Suprapubic skin (tissue), 4 donors: ENCODE measurements at regions not wholly inside any gene's neighbourhood (a gene's known extent, or its start where the extent isn't known, plus 50 kb on each side); places are given as distances from the start of the nearest gene placed in this dataset.

ENCODE experiments used
- EP300 ChIP-seq: sonication (generic); formaldehyde crosslinking; IDR thresholded peaks from one replicate; pipeline ENCODE4 v1.6.1; 2017; ENCODE audit warnings: antibody characterized with exemption
- POLR2A ChIP-seq, 2 donors: fragments of 450-650 bp; IDR thresholded peaks; one replicate each; pipeline ENCODE4 v1.6.1; 2017; ENCODE audit warnings: antibody characterized with exemption in 2 of 2, mild to moderate bottlenecking in 2 of 2, moderate library complexity in 2 of 2
- POLR2AphosphoS5 ChIP-seq, 3 donors: sonication (generic); formaldehyde crosslinking; IDR thresholded peaks; one replicate each; pipeline ENCODE4 v1.6.1; 2017; ENCODE audit warnings: antibody characterized with exemption in 3 of 3
- TF ChIP-seq, protein P1 (sequence below), 2 donors: fragments of 200-600 bp in 1 of 2; fragments of 450-650 bp in 1 of 2; sonication (generic) in 1 of 2; IDR thresholded peaks; one replicate each; pipeline ENCODE4 v1.5.1; 2016 to 2019; ENCODE audit warnings: antibody characterized with exemption in 2 of 2, mild to moderate bottlenecking in 1 of 2, moderate library complexity in 1 of 2

DNA sequence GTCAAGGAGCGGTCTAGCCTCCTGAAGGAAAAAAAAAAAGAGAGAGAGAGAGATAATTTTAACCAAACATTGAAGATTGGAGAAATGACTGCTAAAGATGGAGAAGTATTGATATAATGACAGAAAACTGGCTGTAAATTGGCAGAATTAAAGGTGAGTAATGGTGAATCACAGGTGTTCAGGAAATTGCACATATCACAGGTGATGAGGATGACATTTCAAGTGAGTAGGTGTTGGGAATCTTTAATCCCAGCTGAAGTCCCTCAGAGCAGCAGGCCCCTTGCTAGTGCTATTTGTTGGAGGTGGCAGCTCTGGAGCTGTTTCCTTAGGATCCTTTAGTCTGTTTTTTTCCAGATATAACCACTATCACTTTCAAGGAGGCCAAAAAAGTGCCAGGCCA is 678.4 kb upstream of the VRK2 start:
- TF ChIP-seq POLR2A (IDR thresholded peaks at IDR 0.05) (no peak), POLR2AphosphoS5 (IDR thresholded peaks at IDR 0.05) (no peak), EP300 (no peak)
- TF ChIP-seq, protein P1, sequence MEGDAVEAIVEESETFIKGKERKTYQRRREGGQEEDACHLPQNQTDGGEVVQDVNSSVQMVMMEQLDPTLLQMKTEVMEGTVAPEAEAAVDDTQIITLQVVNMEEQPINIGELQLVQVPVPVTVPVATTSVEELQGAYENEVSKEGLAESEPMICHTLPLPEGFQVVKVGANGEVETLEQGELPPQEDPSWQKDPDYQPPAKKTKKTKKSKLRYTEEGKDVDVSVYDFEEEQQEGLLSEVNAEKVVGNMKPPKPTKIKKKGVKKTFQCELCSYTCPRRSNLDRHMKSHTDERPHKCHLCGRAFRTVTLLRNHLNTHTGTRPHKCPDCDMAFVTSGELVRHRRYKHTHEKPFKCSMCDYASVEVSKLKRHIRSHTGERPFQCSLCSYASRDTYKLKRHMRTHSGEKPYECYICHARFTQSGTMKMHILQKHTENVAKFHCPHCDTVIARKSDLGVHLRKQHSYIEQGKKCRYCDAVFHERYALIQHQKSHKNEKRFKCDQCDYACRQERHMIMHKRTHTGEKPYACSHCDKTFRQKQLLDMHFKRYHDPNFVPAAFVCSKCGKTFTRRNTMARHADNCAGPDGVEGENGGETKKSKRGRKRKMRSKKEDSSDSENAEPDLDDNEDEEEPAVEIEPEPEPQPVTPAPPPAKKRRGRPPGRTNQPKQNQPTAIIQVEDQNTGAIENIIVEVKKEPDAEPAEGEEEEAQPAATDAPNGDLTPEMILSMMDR (IDR thresholded peaks at IDR 0.05), result no peak
